Upper lobe of right lung (tissue), 1 donor: ENCODE measurements at regions not wholly inside any gene's neighbourhood (a gene's known extent, or its start where the extent isn't known, plus 50 kb on each side); places are given as distances from the start of the nearest gene placed in this dataset.
"Not testable (repeated sequence)": the region's sequence is repeated elsewhere in the genome, so short reads cannot be mapped to it uniquely, and the experiment has no call there.

Experiments used
- ATAC-seq: fragments of 200-7000 bp; cut with Tn5 transposase; one replicate; pipeline ENCODE4 v1.9.1; 2020; ENCODE audit warnings: mild to moderate bottlenecking, moderate library complexity
- DNase-seq: peaks from one replicate; pipeline ENCODE4 v3.0.0-alpha.2; 2020
- H3K27ac ChIP-seq: fragments of 200-600 bp; one replicate; pipeline ENCODE4 v1.8.0; 2022
- H3K27me3 ChIP-seq: fragments of 200-600 bp; one replicate; pipeline ENCODE4 v1.8.0; 2022; ENCODE audit warnings: mild to moderate bottlenecking
- H3K36me3 ChIP-seq: fragments of 200-600 bp; one replicate; pipeline ENCODE4 v1.8.0; 2022
- H3K4me1 ChIP-seq: fragments of 200-600 bp; one replicate; pipeline ENCODE4 v1.8.0; 2022
- H3K4me3 ChIP-seq: fragments of 200-600 bp; one replicate; pipeline ENCODE4 v1.8.0; 2022; ENCODE audit warnings: mild to moderate bottlenecking
- H3K9me3 ChIP-seq: fragments of 200-600 bp; one replicate; pipeline ENCODE4 v1.8.0; 2022
- CTCF ChIP-seq: fragments of 200-600 bp; IDR thresholded peaks from one replicate; pipeline ENCODE4 v1.8.0; 2022; ENCODE audit warnings: antibody characterized with exemption
- intact Hi-C: fragments of 100-400 bp; cut with DNase I; formaldehyde crosslinking; loops from one replicate; pipeline ENCODE4 v1.11.0; 2022
- donor health status: DM: no; HTN: yes; CAD: no; lungs with severe emphysema.

GRCh38 chr13:34179927-34180326, 362.0 kb downstream of the RFC3 start:
- H3K36me3 ChIP-seq: no peaks in the 10 kb centered on the region
- H3K27me3 ChIP-seq: no peaks in the 10 kb centered on the region
- DNase-seq: no peak
- no peak overlapping the region for H3K4me3 ChIP-seq
- intact Hi-C loops: no loop called here
- no peaks in the 10 kb centered on the region for H3K9me3 ChIP-seq
- no peak overlapping the region for H3K27ac ChIP-seq
- ATAC-seq: no peak
- no peaks in the 10 kb centered on the region for H3K4me1 ChIP-seq
- no peak for TF ChIP-seq CTCF

GRCh38 chr13:34181256-34181655, 363.3 kb downstream of the RFC3 start:
- DNase-seq, intact Hi-C loops, ATAC-seq, H3K36me3 ChIP-seq, H3K4me3 ChIP-seq, H3K4me1 ChIP-seq, H3K9me3 ChIP-seq, H3K27me3 ChIP-seq, H3K27ac ChIP-seq: not testable (repeated sequence)

GRCh38 chr13:34189946-34190345, 372.0 kb downstream of the RFC3 start:
- intact Hi-C loops: no loop called here
- Histone ChIP-seq H3K4me3 (no peak overlapping the region), H3K36me3 (no peaks in the 10 kb centered on the region), H3K4me1 (no peaks in the 10 kb centered on the region), H3K27me3 (no peaks in the 10 kb centered on the region), H3K27ac (no peak overlapping the region), H3K9me3 (no peaks in the 10 kb centered on the region)
- ATAC-seq (no peak), DNase-seq (no peak)
- TF ChIP-seq CTCF: no peak

GRCh38 chr13:34201050-34201913, 383.3 kb downstream of the RFC3 start:
- intact Hi-C loops: no loop called here
- no peak for TF ChIP-seq CTCF
- no peaks in the 10 kb centered on the region for H3K36me3 ChIP-seq
- no peak overlapping the region for H3K4me3 ChIP-seq
- no peaks in the 10 kb centered on the region for H3K9me3 ChIP-seq
- no peak for DNase-seq
- peak; percentile 56 for ATAC-seq
- H3K27ac ChIP-seq: no peak overlapping the region
- H3K4me1 ChIP-seq: no peaks in the 10 kb centered on the region
- no peaks in the 10 kb centered on the region for H3K27me3 ChIP-seq

- DNase-seq (no peak), ATAC-seq (no peak)
- TF ChIP-seq CTCF: no peak
- intact Hi-C loops: no loop called here
- no peak overlapping the region for H3K27ac ChIP-seq
- H3K36me3 ChIP-seq: no peaks in the 10 kb centered on the region
- H3K27me3 ChIP-seq: no peaks in the 10 kb centered on the region
- no peak overlapping the region for H3K4me3 ChIP-seq
- H3K9me3 ChIP-seq: no peaks in the 10 kb centered on the region
- H3K4me1 ChIP-seq: no peaks in the 10 kb centered on the region
Measured at GRCh38 chr13:34207334-34207733, 389.4 kb downstream of the RFC3 start.

GRCh38 chr13:34207872-34208271, 389.9 kb downstream of the RFC3 start:
- no peaks in the 10 kb centered on the region for H3K4me1 ChIP-seq
- H3K27me3 ChIP-seq: no peaks in the 10 kb centered on the region
- no peak for ATAC-seq
- no peaks in the 10 kb centered on the region for H3K36me3 ChIP-seq
- DNase-seq: no peak
- H3K4me3 ChIP-seq: no peak overlapping the region
- intact Hi-C loops: no loop called here
- no peaks in the 10 kb centered on the region for H3K9me3 ChIP-seq
- H3K27ac ChIP-seq: no peak overlapping the region
- TF ChIP-seq CTCF: no peak
